Activated CD4-positive, alpha-beta T cell treated with anti-CD3 and anti-CD28 coated beads, Interleukin-2, amount 50 U/mL, for 4 hours (primary cell): ENCODE measurements at regions not wholly inside any gene's neighbourhood (a gene's known extent, or its start where the extent isn't known, plus 50 kb on each side); places are given as distances from the start of the nearest gene placed in this dataset.

Experiments
- DNase-seq, 2 experiments: peaks; one replicate each; pipeline ENCODE4 v3.0.0-alpha.2; 2020

DNA sequence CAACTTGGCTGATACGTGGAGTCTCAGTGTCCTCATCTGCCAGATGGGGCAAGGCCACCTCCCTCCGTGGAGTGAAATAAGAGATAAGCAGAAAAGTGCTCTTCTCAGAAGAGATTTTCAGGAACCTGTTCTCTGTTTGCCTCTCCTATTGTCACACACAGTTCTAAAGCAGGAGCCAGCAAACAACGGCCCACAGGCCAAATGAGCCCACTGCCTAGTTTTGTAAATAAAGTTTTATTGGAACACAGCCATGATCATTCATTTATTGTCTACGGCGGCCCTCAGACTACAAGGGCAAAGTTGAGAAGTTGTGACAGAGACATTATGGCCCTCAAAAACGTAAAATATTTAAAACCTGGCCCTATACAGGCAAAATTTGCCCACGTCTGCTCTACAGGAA is 256.8 kb upstream of the IGF1R start:
- DNase-seq, result no peak

DNA sequence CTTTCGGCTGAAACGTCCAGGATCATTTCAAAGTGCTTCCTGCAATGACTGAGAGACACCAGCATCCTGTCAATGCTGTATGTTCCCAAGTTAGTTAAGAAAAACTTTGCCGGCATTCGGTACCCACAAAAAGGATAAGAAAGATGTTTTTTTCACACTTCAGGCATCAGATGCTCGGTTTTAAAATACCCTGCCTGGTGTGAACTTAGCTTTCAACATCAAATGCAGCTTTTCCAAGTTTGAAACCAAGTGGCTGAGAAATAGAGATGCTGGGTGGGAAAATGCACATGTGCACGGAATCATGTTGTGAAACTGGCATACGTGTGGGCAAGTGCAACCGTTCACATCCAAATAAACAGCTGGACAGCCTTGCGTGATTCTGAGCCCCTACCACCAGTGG is 254.9 kb upstream of the IGF1R start:
- DNase-seq, result no peak

DNA sequence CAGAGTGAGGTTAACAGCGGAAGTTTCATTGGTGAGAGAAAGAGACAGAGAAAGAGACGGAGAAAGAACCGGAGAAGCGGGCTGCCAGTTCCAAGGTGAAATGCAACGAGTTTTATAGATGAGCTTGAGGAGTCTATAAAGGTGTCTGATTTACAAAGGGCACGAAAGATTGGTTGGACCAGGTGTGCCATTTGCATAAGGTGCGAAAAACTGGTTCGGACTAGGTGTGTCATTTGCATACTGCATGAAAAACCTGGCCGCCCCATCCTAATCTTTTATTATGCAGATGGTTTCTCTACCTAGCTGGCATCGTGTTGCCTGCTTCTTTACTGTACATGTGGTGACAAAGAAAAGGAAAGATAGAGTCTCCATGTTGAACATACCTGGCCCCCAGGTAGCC is 253.8 kb upstream of the IGF1R start:
- DNase-seq, result no peak

DNA sequence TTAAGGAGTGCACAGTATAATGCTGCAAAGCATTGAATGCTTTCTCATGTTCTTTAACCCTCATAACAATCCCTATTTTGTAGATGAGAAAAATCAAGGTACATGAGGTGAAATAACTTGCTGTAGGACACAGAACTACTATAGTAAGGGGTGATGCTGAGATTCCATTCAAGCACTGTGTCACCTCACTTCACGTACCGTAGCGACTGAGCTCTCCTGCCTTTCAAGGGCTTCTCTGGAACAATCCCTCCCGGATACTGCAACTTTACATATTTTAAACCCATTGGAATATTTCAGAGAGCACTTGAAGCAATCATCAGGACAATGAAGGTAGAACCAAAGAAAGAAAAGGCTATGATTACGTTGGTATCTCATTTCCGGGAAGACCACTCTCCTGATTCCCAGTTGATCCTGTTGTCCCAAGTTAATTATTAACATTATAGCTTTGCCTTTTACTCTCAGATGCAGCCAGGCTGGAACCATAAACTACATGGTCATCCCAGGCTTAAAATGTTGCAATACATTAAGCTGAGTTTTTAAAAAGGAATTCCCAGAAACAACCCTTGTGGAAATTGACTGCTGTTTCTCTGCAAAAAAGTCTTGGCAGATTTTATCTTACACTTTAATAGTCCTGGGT is 252.2 kb upstream of the IGF1R start:
- no peak for DNase-seq

DNA sequence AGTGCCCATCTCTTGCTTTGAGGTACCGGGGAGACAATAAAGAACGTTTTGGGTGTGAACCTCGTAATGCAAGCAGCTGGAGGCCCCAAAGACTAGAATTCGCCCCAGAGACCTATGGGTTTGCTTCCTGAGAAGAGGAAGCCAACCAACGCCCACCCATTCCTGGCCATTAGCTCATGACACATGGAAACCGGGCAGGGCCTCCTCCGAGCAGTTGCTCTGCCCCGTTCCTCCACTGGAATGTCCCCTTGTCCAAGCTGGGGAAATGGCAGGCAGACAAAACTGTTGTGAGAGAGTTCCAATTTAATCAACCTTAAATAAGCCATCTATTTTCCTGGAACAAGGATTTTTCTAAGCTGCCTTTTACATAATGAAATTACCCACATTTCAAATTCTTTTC is 250.9 kb upstream of the IGF1R start:
- no peak for DNase-seq

DNA sequence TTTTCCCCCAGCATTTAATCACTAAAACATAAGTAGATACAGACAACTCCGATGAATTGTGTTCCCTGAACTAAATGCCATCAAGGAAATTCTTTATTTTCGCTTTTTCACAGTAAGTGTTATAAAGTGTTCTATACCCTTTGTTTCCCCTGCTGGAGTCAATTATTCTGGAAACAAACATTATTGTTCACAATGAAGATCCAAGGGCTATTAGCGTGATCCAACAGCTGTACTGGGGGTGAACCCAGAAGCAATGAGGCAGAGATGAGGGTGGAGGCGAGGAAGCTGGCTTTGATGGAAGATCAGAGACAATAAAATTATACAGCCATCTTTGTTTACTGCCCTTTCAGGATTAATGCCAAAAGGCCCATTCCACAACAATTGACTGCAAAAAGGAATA is 250.3 kb upstream of the IGF1R start:
- no peak for DNase-seq

DNA sequence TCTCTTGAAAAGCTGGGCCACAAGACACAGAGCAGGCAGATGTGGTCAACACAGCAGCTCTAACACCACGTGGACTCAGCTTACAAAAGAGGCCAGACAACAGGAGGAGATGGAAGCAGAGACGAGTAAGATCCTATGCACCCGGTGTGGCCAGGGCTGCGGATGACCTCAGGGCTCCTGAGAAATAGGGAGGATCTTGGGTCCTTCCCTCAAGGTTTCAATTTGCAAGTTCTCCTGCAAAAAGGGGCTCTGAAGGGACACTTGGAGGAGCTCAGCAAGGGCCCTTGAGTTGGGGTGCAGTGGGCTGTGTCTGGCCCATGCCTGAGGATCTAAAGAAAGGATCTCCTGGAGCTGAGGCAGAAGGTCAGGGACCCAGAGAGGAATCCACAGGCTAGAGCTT is 249.5 kb upstream of the IGF1R start:
- no peak for DNase-seq

DNA sequence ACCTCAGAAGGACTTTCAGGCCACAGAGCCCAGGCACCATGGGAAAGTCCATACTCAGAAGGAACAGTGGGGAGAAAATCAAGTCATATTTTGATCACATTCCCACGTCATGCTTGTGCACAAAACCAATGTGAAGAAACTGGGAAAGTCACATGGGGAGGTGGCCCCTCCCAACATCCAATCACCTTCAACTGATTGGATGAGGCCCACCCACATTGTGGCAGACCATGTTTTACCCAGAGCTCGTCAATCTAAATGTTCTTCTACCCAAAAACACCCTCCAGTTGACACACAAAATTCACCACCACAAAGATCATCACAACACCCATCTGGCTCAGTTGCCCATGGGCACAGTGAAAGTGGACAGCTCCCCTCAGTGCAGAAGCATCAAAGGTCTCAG is 248.2 kb upstream of the IGF1R start:
- DNase-seq, result no peak

DNA sequence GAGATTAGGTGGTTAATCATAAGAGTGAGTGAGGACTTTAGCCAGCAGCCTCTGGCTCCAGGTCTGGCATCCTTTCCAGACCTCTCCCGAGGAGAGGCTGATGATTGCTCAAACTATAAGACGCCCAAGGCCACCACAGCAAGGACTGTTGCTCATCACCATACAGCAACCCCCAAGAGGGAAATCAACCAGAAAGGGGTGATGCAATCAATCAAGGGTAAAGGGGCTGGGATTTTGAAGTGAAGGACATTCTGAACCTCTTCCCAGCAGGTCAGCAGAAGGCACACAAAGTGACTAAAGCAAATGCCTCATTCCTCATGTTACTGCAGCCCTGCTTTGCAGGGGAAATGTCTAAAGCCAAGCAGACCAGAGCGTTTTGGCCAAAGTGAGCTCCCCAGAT is 247.3 kb upstream of the IGF1R start:
- DNase-seq, result no peak

DNA sequence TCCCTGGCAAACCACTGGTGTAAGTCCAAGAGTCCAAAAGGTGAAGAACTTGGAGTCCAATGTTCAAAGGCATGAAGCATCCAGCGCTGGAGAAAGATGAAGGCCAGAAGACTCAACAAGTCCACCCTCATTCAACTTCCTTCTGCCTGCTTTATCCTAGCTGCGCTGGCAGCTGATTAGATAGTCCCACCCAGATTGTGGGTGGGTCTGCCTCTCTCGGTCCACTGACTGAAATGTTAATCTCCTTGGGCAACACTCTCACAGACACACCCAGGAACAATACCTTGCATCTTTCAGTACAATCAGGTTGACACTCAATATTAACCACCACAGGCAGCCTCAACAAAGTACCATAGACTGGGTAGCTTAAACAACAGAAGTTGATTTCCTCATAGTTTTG is 245.9 kb upstream of the IGF1R start:
- DNase-seq, result no peak

DNA sequence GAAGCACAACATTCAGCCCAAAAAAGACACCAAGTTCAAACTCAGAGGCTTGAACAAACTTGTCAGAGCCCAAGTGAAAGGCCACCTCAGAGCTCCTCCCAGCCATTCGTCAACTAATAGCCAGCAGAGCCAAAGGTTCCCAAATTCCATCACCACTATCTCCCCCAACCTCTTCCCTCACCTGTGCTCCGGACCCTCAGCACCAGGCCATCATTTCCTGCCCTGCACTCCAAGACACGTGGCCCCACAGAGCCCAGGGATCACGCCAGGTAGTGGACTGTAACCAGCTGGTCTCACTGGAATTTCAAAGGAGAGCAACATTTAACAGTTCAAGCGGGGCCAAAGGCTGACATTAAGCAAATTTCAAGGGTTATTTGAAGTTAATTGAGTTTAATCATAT is 245.2 kb upstream of the IGF1R start:
- no peak for DNase-seq

DNA sequence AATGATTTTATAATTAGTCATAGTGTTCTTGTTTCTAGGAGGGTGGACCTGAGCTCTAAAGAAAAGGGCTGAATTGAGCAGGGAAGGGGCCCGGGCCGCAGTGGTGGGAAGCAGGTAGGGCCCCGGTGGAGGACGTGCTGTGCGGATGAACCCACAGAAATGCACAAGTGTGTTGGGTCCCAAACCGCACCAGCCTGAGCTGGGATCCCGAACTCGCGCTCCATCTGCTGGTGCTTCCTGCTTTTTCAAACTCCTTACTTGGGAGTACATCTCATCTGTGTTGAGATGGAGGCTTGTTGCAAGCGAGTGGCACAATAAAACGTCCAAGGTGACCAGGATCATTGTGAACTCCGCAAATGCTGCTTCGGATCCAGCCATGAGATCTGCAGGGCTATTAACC is 244.8 kb upstream of the IGF1R start:
- DNase-seq, result no peak

DNA sequence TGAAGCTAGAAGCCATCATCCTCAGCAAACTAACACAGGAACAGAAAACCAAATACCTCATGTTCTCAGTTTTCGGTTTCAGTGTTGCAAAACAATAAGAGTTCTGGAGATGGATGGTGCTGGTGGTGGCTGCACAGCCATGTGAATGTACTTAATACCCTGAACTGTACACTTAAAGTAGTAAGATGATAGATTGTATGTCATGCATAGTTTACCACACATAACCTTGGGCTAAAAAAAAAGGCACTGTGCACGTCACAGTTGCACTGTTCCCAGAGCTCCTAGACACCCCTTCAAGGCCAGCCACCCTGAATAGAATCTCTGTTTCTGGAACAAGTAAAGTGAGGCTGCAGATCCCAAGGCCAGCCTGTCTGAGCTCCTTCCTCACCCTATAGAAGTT is 243.3 kb upstream of the IGF1R start:
- no peak for DNase-seq

DNA sequence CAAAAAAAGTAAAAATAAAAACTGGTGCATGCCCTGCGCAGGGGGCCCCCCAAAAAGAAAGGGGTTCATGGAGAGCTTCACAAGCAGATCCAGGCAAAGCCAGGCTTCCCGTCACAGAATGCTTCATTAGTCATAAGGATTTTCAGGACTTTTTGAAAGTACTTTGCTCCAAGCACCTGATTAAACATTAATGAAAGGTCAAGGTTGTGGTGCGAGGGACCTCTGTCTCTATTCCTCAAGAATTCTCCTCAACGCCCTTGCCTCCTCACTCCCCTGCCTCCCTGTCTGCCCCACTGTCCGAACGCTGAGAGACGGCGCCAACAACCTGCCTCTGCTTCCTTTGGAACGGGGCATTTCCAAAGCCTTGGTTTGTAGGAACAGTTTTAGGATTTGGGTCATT is 240.1 kb upstream of the IGF1R start:
- DNase-seq, result no peak

DNA sequence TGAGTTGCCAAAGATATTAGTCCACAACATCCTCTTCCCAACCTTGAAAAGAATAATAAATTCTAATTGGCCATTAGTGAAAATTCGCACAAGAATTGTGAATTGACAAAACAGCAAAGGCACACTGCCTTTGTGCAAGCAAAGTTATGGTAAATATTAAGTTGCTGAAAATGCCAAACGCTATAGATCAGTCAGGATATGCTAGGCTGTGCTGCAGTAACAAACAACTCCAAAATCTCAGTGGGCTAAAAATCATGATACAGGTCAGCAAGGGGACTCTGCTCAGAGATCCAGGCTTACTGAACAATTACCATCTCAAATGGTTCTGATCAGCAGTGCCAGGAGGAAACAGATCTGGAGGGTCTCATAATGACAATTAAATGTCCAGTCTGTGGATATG is 238.0 kb upstream of the IGF1R start:
- DNase-seq, result no peak

DNA sequence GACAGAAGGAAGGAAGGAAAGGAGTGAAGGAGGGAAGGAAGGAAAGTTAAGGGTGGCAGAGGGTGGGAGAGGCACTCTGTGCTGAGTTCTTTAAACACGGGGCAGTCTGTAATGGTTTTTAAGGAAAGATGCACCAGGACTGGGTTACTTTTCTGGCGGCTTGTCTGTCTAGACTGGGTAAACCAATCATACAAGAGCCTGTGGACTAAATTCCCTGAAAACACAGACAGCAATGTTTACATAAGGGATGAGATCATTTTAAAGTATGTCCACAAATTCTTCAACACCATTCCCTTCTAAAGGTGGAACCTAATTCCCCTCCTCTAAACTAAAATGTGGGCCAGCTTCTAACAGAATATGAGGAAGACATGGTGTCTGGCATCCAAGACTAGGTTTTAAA is 235.5 kb upstream of the IGF1R start:
- no peak for DNase-seq

DNA sequence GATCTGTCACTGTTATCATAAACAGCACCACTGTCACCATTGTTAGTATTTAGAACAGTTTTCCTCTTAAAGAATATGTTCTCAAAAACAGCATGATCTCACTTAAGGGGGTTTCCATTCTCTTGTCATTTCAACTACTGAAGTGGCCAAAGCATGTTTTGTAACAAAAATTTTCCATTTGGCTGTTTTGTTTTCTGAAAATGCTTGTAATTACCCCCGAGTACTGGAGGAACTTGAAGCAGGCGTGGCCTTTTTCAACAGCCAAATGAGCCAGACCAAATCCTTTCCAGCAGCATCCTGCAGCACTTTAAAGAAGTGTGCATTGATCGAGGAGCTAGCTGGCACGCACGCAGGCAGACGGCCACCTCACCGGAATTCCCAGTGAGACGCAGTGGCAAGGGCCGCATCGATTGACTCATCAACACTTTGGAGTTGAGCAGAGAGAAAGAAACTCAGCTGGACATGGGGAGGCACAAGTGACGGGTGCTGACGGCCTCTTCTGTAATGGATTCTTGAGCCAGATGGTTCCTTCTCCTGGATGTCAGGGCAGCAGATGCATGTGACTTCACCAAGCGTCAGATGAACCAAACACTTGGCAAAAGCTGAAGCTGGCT is 234.3 kb upstream of the IGF1R start:
- no peak for DNase-seq

DNA sequence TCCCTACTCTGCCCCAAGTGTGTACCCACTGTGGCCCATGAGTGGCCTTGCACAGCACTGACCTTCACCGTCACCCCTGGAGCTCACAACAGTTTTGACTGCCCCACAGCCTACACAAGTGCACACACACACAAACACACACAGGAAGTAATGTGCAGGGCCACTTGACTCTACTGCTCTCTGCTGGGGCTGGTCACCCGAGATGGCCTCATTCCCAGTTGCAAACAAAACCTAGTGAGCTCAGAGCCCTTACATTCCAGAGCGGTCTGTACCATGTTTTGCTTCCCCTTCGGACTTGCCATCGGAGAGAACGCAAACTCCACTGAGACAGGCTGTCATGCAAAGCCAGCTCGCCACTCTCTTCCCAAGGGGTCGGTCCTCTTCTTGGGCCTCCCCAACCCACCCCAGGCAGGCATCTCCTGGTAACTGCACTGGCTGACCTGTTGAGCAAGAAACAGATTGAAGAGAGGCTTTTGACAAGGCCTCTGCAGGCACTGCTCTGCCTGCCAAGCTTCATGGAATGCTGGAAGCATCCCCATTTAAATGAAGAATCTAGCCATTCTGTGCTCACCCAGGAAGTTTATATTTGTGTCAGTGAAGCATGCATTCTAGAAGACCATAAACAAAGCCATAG is 232.0 kb upstream of the IGF1R start:
- no peak for DNase-seq

DNA sequence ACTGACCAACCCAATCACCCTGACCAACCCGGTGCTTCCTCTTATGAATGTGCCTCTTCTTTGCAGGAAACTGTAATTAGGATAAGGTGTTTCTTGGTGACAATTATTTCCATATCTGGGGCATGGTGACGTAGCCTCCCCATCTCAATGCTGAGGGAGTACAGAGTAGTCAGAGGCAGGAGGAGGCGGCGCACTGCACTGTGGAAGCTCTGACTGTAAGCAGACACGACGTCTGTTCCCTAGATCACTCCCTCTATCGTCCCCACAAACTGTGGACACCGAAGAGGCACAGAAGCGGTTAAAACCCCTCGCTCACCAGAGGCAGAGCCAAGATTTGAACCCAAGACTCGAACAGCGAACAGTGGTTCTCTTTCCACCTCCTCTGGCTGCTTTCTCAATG is 231.0 kb upstream of the IGF1R start:
- DNase-seq, result no peak

DNA sequence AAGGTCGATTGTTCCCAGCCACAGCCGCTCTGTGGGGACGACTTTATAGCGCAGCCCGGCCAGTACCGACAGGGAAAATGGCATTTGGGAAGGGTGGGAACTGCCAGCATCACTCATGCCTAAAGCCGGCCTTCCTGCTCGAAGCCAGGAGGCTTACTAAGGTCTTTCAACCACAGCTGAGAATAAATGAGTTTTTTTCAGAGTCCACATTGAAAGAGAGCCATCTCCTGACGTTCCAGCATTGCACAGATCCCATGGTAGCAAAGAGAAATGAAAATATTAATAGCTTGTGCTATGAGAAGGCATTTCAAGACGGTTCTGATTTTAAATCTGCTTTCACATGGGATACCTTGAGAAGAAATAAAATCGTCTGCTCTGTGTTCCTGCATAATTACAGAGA is 230.2 kb upstream of the IGF1R start:
- DNase-seq, result no peak

DNA sequence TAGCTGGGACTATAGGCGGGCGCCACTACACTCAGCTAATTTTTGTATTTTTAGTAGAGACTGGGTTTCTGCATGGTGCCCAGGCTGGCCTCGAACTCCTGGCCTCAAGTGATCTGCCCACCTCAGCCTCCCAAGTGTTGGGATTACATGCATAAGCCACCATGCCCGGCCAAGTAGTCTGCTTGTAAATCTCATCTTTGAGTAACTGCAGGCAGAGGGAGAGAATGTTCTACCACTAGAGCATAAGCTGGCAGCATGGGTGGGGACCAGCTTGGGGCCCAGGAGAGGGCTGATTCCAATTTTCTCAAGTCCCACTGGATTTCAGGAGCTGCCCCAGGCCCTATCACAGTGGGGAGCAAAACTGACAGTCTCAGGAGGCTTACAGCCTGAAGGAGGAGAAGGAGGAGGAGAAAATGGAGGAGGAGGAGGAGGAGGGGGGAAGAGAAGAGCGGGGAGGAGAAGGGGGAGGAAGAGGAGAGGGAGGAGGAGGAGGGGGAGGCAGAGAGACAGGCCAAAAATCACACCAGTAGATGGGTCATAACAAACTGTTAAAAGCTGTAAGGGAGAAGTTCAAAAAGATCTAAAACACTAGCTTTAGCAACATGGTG is 229.1 kb upstream of the IGF1R start:
- DNase-seq, result no peak

DNA sequence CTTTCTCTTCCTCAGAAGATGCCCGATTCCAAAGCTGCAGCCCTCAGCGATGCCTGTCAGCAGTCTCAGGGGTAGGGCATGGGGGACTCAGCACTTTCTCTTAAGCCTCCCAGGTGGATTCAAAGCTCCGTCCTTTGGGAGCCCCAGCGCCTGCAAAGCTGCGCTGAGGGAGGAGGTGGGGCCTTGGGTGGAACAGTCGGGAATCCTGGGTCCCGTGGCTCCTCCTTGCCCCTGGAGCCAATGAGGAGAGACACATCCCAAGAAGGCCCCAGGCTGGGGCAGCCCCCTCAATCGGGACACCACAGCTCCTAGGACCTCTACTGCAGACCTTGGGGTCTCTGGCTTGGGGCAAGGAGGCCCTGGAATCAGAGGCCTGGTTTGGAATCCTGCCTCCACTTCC is 227.5 kb upstream of the IGF1R start:
- DNase-seq, result no peak

DNA sequence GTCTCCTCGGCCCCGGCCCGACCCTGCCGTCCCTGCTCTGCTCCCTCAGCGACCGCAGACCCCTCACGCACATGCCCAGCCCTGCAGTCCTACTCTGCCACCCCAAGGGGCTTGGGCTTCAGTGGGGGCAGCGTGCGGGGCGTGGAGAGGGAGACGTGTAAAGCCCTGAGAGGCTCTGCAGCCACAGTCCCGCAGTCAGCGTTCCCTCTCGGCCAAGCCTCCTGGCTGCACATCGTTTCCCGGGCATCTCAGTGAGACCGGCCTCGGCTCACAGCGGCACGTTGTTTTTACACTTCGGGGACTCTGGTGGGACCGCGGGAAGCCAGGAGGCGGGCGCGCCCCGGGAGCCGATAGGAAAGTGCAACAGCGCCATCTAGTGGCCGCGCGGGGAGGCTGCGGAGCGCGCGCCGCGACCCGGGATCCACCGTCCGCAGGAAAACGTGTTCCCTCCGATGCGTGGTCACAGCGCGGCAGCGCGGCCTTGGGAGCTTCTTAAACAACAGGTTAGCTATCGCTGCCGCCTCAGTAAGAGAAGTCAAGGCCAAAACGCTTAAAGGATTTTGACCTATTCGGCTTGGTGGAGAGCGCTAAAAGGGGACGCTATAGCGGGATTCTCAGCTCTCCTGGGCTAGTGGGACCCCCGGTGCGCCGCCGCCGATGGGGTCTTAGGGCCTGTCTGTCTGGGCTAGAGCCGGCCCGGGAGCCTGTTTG is 226.8 kb upstream of the IGF1R start:
- peak; percentile 29 to 42 for DNase-seq

DNA sequence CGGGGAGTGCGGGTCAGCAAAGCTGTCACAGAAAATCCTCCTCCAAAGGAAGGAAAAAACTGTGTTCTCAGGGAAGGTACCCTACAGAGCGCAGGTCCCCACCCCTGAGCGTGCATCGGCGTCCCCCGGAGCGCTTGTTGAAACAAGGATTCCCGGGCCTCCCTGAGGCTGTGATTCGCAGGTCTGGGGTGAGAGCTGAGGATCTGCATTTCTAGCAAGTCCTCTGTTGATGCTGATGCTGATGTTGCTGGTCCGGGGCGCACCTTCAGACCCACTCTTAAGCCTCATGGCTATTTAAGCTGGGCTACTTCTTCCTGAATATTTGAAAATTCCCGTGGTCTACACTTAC is 226.2 kb upstream of the IGF1R start:
- no peak for DNase-seq
